Mesenchymal stem cell (in vitro differentiated cells and primary cell): ENCODE measurements at regions not wholly inside any gene's neighbourhood (a gene's known extent, or its start where the extent isn't known, plus 50 kb on each side); places are given as distances from the start of the nearest gene placed in this dataset.
A peak's percentile ranks its signal among the peaks of the same experiment; 100 is the strongest.

ENCODE experiments used
- DNase-seq: peaks from one replicate; pipeline ENCODE4 v3.0.0-alpha.2; 2013
- H2AFZ ChIP-seq: one replicate; pipeline ENCODE4 v1.6.1; 2013; ENCODE audit warnings: low read depth, mild to moderate bottlenecking, control low read depth, inconsistent platforms, low read length, moderate library complexity
- H2AK5ac ChIP-seq: 2 replicates; pipeline ENCODE4 v1.6.1; 2013; ENCODE audit warnings: low read length, moderate library complexity, mild to moderate bottlenecking, inconsistent platforms; ENCODE audit not compliant: severe bottlenecking
- H2BK120ac ChIP-seq: one replicate; pipeline ENCODE4 v1.6.1; 2013; ENCODE audit warnings: low read depth, mild to moderate bottlenecking, inconsistent platforms, low read length, moderate library complexity
- H2BK12ac ChIP-seq, 2 experiments: one replicate each; pipeline ENCODE4 v1.6.1; 2013; ENCODE audit warnings: inconsistent platforms in 2 of 2, low read length in 2 of 2, mild to moderate bottlenecking in 2 of 2, moderate library complexity in 2 of 2, control low read depth in 1 of 2
- H2BK15ac ChIP-seq: one replicate; pipeline ENCODE4 v1.6.1; 2013; ENCODE audit warnings: mild to moderate bottlenecking, low read depth, inconsistent platforms; ENCODE audit not compliant: poor library complexity, severe bottlenecking
- H2BK5ac ChIP-seq: 2 replicates; pipeline ENCODE4 v1.6.1; 2013; ENCODE audit warnings: low read depth, mild to moderate bottlenecking, low read length, control low read depth, inconsistent platforms; ENCODE audit not compliant: poor library complexity, severe bottlenecking
- H3K14ac ChIP-seq, 2 experiments: one replicate each; pipeline ENCODE4 v1.6.1; 2013; ENCODE audit warnings: inconsistent platforms in 2 of 2, low read length in 2 of 2, control low read depth in 1 of 2, mild to moderate bottlenecking in 1 of 2, moderate library complexity in 1 of 2
- H3K18ac ChIP-seq, 2 experiments: one replicate each; pipeline ENCODE4 v1.6.1; 2013; ENCODE audit warnings: inconsistent platforms in 2 of 2, low read length in 2 of 2, control low read depth in 1 of 2, low read depth in 1 of 2, mild to moderate bottlenecking in 1 of 2
- H3K23ac ChIP-seq, 2 experiments: one replicate each; pipeline ENCODE4 v1.6.1; 2013; ENCODE audit warnings: inconsistent platforms in 2 of 2, low read length in 2 of 2, mild to moderate bottlenecking in 2 of 2, moderate library complexity in 2 of 2, control low read depth in 1 of 2
- H3K27ac ChIP-seq: 2 replicates; pipeline ENCODE4 v1.5.1; 2013; ENCODE audit warnings: mild to moderate bottlenecking, moderate library complexity, low read length, control low read depth, inconsistent platforms; ENCODE audit not compliant: poor library complexity, severe bottlenecking
- H3K27me3 ChIP-seq, 2 experiments: 2 replicates each; pipeline versions ENCODE4 v1.6.1 to v1.7.0; 2013; ENCODE audit warnings: low read length in 2 of 2, mild to moderate bottlenecking in 2 of 2, moderate library complexity in 2 of 2, control low read depth in 1 of 2, inconsistent platforms in 1 of 2; ENCODE audit not compliant: control insufficient read depth in 1 of 2, insufficient read depth in 1 of 2
- H3K36me3 ChIP-seq, 2 experiments: 2 replicates each; pipeline versions ENCODE4 v1.6.1 to v1.7.0; 2013; ENCODE audit warnings: low read length in 2 of 2, control low read depth in 1 of 2, inconsistent platforms in 1 of 2, low read depth in 1 of 2, mild to moderate bottlenecking in 1 of 2; ENCODE audit not compliant: insufficient read depth in 2 of 2, control insufficient read depth in 1 of 2
- H3K4ac ChIP-seq, 2 experiments: one replicate each; pipeline ENCODE4 v1.6.1; 2013; ENCODE audit warnings: inconsistent platforms in 2 of 2, low read length in 2 of 2, mild to moderate bottlenecking in 2 of 2, moderate library complexity in 2 of 2, control low read depth in 1 of 2, low read depth in 1 of 2
- H3K4me1 ChIP-seq: 2 replicates; pipeline ENCODE4 v1.6.1; 2013; ENCODE audit warnings: low read depth, low read length, control low read depth; ENCODE audit not compliant: control insufficient read depth, insufficient read depth
- H3K4me2 ChIP-seq: 2 replicates; pipeline ENCODE4 v1.6.1; 2013; ENCODE audit warnings: low read length, mild to moderate bottlenecking, inconsistent platforms; ENCODE audit not compliant: poor library complexity, severe bottlenecking
- H3K4me3 ChIP-seq, 2 experiments: 2 replicates each; pipeline versions ENCODE4 v1.5.1 to v1.7.0; 2013; ENCODE audit warnings: low read length in 2 of 2, mild to moderate bottlenecking in 2 of 2, control low read depth in 1 of 2, low read depth in 1 of 2; ENCODE audit not compliant: insufficient read depth in 1 of 2
- H3K79me1 ChIP-seq: replicated peaks from 2 replicates; pipeline ENCODE4 v1.6.1; 2013; ENCODE audit warnings: mild to moderate bottlenecking, control low read depth, low read length, inconsistent platforms; ENCODE audit not compliant: poor library complexity, severe bottlenecking
- H3K9ac ChIP-seq: 2 replicates; pipeline ENCODE4 v1.7.0; 2013; ENCODE audit warnings: mild to moderate bottlenecking, low read length, moderate library complexity
- H3K9me3 ChIP-seq: 2 replicates; pipeline ENCODE4 v1.7.0; 2013; ENCODE audit warnings: mild to moderate bottlenecking, low read length; ENCODE audit not compliant: control insufficient read depth
- H4K8ac ChIP-seq: one replicate; pipeline ENCODE4 v1.6.1; 2013; ENCODE audit warnings: inconsistent platforms, mild to moderate bottlenecking, low read length, moderate library complexity
- H4K91ac ChIP-seq: one replicate; pipeline ENCODE4 v1.6.1; 2013; ENCODE audit warnings: mild to moderate bottlenecking, low read length, inconsistent platforms
- WGBS: methylation state at CpG from one replicate; pipeline ENCODE4 v1.1.7; 2013; ENCODE audit warnings: mixed read lengths; 5-methylcytosine and 5-hydroxymethylcytosine counted together

DNA sequence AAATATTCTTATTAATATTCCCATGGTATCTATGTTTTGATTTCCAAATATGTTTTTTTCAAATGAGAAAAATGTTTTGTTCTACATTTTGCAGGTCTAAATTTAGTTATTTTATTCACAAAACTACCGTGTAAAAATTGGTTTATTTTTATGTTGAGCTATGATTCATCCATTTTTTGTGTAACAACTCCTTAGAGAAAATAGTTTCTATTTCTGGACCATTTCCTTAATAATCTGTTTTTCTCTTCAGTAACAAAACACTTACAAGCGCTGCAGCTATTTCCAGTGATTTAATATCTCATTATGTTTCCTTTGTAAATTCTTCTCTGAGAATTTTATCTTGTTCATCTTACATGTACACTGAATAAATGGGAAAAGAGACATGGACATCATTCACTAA lies 550.7 kb upstream of the SLITRK5 start:
- Histone ChIP-seq H3K27ac (no peak overlapping the region), H3K79me1 (no peaks in the 10 kb centered on the region), H2AK5ac (no peak overlapping the region), H3K4me3 (no peak overlapping the region), H3K9ac (peak overlapping the region; percentile 43), H3K4me2 (no peak overlapping the region), H2BK12ac (no peak overlapping the region), H3K18ac (no peak overlapping the region), H3K23ac (no peak overlapping the region), H2AFZ (no peak overlapping the region), H3K9me3 (no peaks in the 10 kb centered on the region), H3K14ac (no peak overlapping the region), H3K36me3 (no peaks in the 10 kb centered on the region), H3K4me1 (peaks cover 2% of the 10 kb centered on the region), H4K91ac (no peak overlapping the region), H2BK120ac (no peak overlapping the region), H4K8ac (no peak overlapping the region), H3K4ac (no peak overlapping the region), H2BK15ac (no peak overlapping the region), H2BK5ac (no peak overlapping the region), H3K27me3 (no peaks in the 10 kb centered on the region)
- DNase-seq: peak; percentile 22
- no CpG with 5 or more reads among the region's 2 CpGs for WGBS

DNA sequence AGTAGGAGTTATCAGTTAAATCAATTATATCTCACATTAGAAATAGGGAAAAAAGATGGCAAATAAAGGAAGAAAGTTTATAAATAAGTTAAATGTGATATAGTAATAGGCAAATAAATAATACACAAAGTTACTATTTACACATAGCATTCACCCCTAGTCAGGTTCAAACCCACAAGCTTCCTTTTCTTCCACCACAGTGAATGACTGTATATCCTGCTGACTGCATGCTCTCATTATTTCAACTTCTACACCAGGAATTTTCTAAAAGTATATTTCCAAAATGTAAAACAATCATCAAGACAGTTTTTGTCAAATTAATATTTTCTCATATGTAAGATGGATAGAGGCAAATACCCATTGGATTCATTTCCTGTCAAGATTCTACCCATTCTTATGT lies 548.6 kb upstream of the SLITRK5 start:
- Histone ChIP-seq H3K23ac (no peak overlapping the region), H4K91ac (no peak overlapping the region), H2BK5ac (no peak overlapping the region), H3K4ac (no peak overlapping the region), H3K9ac (peak overlapping the region; percentile 1), H3K27ac (no peak overlapping the region), H3K36me3 (no peaks in the 10 kb centered on the region), H3K14ac (no peak overlapping the region), H3K18ac (no peak overlapping the region), H3K9me3 (no peaks in the 10 kb centered on the region), H2AFZ (no peak overlapping the region), H2AK5ac (no peak overlapping the region), H2BK12ac (no peak overlapping the region), H3K4me2 (no peak overlapping the region), H2BK15ac (no peak overlapping the region), H2BK120ac (no peak overlapping the region), H4K8ac (no peak overlapping the region), H3K27me3 (no peaks in the 10 kb centered on the region), H3K4me3 (no peak overlapping the region), H3K79me1 (no peaks in the 10 kb centered on the region), H3K4me1 (peaks cover 2% of the 10 kb centered on the region)
- peak; percentile 38 for DNase-seq

DNA sequence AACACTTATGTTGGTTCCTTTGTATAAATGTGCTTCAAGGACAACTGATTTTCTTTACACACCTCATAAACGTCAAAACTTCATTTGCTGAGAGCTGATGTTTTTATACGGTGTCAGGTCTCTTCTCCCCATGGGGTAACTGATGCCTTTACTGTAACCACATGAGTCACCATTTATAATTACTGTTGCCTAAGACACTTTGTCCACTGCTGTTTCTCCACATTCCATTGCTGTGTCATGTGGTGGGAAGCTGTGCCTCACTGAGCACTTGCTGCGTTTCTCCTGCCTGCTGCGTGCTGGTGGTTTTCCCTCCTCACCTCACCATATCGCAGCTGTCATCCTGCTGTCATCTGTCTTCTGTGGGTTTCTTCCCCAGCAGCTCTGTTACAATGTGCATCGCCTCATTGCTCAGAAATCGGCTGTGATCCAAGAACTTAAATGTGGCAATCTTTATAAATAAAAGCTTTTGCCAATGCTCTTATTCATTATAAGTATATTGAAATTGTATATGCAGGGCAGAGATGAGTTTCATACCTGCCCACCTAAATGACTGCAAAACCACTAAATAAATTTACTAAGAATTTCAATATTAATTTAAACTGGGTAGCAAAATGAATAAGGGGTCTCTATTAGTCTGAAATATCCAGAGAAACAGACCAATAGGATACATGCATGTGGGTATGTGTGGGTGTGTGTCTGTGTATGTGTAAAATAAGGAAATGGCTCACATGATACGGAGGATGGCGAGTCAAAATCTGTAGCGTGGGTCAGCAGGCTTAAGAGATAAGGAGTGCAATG lies 547.0 kb upstream of the SLITRK5 start:
- Histone ChIP-seq H3K9me3 (no peaks in the 10 kb centered on the region), H3K36me3 (no peaks in the 10 kb centered on the region), H3K4me3 (peak overlapping the region in 1 of 2 experiments; percentile 40), H3K9ac (peak overlapping the region; percentile 67), H2BK12ac (peak overlapping the region; percentile 14 to 93), H2AK5ac (peak overlapping the region; percentile 27), H3K27ac (peak overlapping the region; percentile 69), H4K8ac (peak overlapping the region; percentile 91), H2BK120ac (no peak overlapping the region), H3K18ac (peak overlapping the region in 1 of 2 experiments; percentile 54), H2BK5ac (no peak overlapping the region), H3K14ac (no peak overlapping the region), H4K91ac (no peak overlapping the region), H2BK15ac (no peak overlapping the region), H2AFZ (no peak overlapping the region), H3K4me2 (peak overlapping the region; percentile 66), H3K23ac (no peak overlapping the region), H3K27me3 (no peaks in the 10 kb centered on the region), H3K4me1 (peaks cover 2% of the 10 kb centered on the region), H3K79me1 (no peaks in the 10 kb centered on the region), H3K4ac (peak overlapping the region in 1 of 2 experiments; percentile 62)
- WGBS: 14% methylated on average over 8 of the region's 10 CpGs
- peak; percentile 100 for DNase-seq

DNA sequence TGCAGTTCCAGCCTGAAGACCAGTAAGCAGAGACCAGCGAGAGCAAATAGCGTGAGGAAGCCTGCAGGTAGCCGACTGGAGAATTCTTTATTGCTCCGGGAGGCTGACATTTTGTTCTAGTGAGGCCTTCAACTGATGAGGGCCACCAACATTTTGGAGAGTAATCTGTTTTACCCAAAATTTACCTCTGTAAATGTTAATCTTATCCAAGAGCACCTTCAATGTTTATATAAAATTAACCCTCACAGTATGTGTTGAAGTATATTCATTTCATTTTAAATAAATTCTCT lies 546.4 kb upstream of the SLITRK5 start:
- Histone ChIP-seq H2BK120ac (no peak overlapping the region), H3K27me3 (no peaks in the 10 kb centered on the region), H2AFZ (no peak overlapping the region), H3K9ac (peak overlapping the region; percentile 67), H3K9me3 (no peaks in the 10 kb centered on the region), H3K27ac (peak overlapping the region; percentile 69), H3K4me2 (peak overlapping the region; percentile 66), H3K23ac (no peak overlapping the region), H4K8ac (peak overlapping the region; percentile 91), H3K79me1 (no peaks in the 10 kb centered on the region), H3K4ac (peak overlapping the region in 1 of 2 experiments; percentile 62), H4K91ac (no peak overlapping the region), H3K4me1 (peaks cover 2% of the 10 kb centered on the region), H2BK15ac (no peak overlapping the region), H2AK5ac (peak overlapping the region; percentile 27), H3K4me3 (peak overlapping the region in 1 of 2 experiments; percentile 40), H2BK12ac (peak overlapping the region; percentile 14 to 93), H3K14ac (no peak overlapping the region), H2BK5ac (no peak overlapping the region), H3K36me3 (no peaks in the 10 kb centered on the region), H3K18ac (peak overlapping the region in 1 of 2 experiments; percentile 54)
- WGBS: 86% methylated on average over 4 of the region's 4 CpGs
- DNase-seq: no peak
